IMR-90 (cell line): ENCODE measurements at regions not wholly inside any gene's neighbourhood (a gene's known extent, or its start where the extent isn't known, plus 50 kb on each side); places are given as distances from the start of the nearest gene placed in this dataset.

Experiments used
- ATAC-seq: fragments of 200-7000 bp; cut with Tn5 transposase; 2 replicates; pipeline ENCODE4 v1.9.1; 2020; ENCODE audit warnings: low read depth, mild to moderate bottlenecking, moderate library complexity
- BruUV-seq: library from RNA; stranded (reverse); fragments of 400-500 nt; replicated peaks from 2 replicates; lab custom pipeline; 2021; lab: Mats Ljungman, UMichigan
- CTCF ChIA-PET: fragments of 300-600 bp; formaldehyde crosslinking; extraction: SDS; loops from one replicate; lab custom pipeline; 2021; ENCODE audit warnings: antibody characterized with exemption; lab: Yijun Ruan, JAX
- POLR2A ChIA-PET: fragments of 300-600 bp; sonication (Branson Sonifier 250); formaldehyde crosslinking; loops from one replicate; lab custom pipeline; 2022; ENCODE audit warnings: antibody characterized with exemption; ENCODE audit not compliant: unreplicated experiment; lab: Charles Lee
- DNase-seq: peaks from one replicate; pipeline ENCODE4 v3.0.0; 2013
- H2AFZ ChIP-seq: replicated peaks from 2 replicates; pipeline ENCODE3; 2013; ENCODE audit warnings: low read length, mild to moderate bottlenecking; ENCODE audit not compliant: poor library complexity
- H2AK5ac ChIP-seq: 2 replicates; pipeline ENCODE4 v1.6.1; 2013; ENCODE audit warnings: low read depth, low read length, inconsistent platforms
- H2AK9ac ChIP-seq: replicated peaks from 2 replicates; pipeline ENCODE3; 2013; ENCODE audit warnings: mild to moderate bottlenecking, low read depth, low read length, moderate library complexity; ENCODE audit not compliant: poor library complexity
- H2BK120ac ChIP-seq: 2 replicates; pipeline ENCODE4 v1.6.1; 2013; ENCODE audit warnings: low read depth, low read length, inconsistent platforms
- H2BK15ac ChIP-seq: 3 replicates; pipeline ENCODE4 v1.6.1; 2013; ENCODE audit warnings: low read depth, low read length, inconsistent platforms
- H2BK20ac ChIP-seq: 2 replicates; pipeline ENCODE4 v1.6.1; 2013; ENCODE audit warnings: low read depth, mild to moderate bottlenecking, inconsistent platforms, low read length, moderate library complexity
- H2BK5ac ChIP-seq: 2 replicates; pipeline ENCODE4 v1.6.1; 2013; ENCODE audit warnings: mild to moderate bottlenecking, low read depth, low read length, inconsistent platforms; ENCODE audit not compliant: poor library complexity, severe bottlenecking
- H3K14ac ChIP-seq: replicated peaks from 2 replicates; pipeline ENCODE4 v1.6.1; 2013; ENCODE audit warnings: low read depth, low read length, inconsistent platforms
- H3K18ac ChIP-seq: 2 replicates; pipeline ENCODE4 v1.6.1; 2013; ENCODE audit warnings: low read depth, low read length, control low read depth
- H3K23ac ChIP-seq: 2 replicates; pipeline ENCODE4 v1.6.1; 2013; ENCODE audit warnings: low read depth, low read length, inconsistent platforms
- H3K27ac ChIP-seq: 2 replicates; pipeline ENCODE4 v1.5.1; 2013; ENCODE audit warnings: mild to moderate bottlenecking, control low read depth, low read length; ENCODE audit not compliant: insufficient read depth
- H3K27me3 ChIP-seq: 2 replicates; pipeline ENCODE4 v1.6.1; 2013; ENCODE audit warnings: low read length; ENCODE audit not compliant: control insufficient read depth, insufficient read depth
- H3K36me3 ChIP-seq: 2 replicates; pipeline ENCODE4 v1.6.1; 2013; ENCODE audit warnings: low read length, mixed read lengths; ENCODE audit not compliant: control insufficient read depth, insufficient read depth
- H3K4ac ChIP-seq: 2 replicates; pipeline ENCODE4 v1.6.1; 2013; ENCODE audit warnings: low read depth, low read length, inconsistent platforms
- H3K4me1 ChIP-seq: 2 replicates; pipeline ENCODE4 v1.6.1; 2013; ENCODE audit warnings: low read length, mixed read lengths; ENCODE audit not compliant: control insufficient read depth, insufficient read depth
- H3K4me2 ChIP-seq: 2 replicates; pipeline ENCODE4 v1.6.1; 2013; ENCODE audit warnings: low read depth, mild to moderate bottlenecking, control low read depth, low read length, moderate library complexity
- H3K4me3 ChIP-seq: 2 replicates; pipeline ENCODE4 v1.5.1; 2013; ENCODE audit warnings: low read depth, mild to moderate bottlenecking, control low read depth, low read length, moderate library complexity; ENCODE audit not compliant: insufficient read depth
- H3K56ac ChIP-seq: 2 replicates; pipeline ENCODE4 v1.6.1; 2013; ENCODE audit warnings: low read length, inconsistent platforms; ENCODE audit not compliant: insufficient read depth; ENCODE audit errors: extremely low read depth
- H3K79me1 ChIP-seq, 2 experiments: 2 replicates each; pipeline ENCODE4 v1.6.1; 2013; ENCODE audit warnings: low read length in 2 of 2, inconsistent platforms in 1 of 2, low read depth in 1 of 2
- H3K9ac ChIP-seq: 2 replicates; pipeline ENCODE4 v1.6.1; 2013; ENCODE audit warnings: low read depth, low read length, control low read depth
- H3K9me1 ChIP-seq: 2 replicates; pipeline ENCODE4 v1.6.1; 2013; ENCODE audit warnings: low read length, inconsistent platforms; ENCODE audit not compliant: insufficient read depth
- H3K9me3 ChIP-seq: 2 replicates; pipeline ENCODE4 v1.6.1; 2013; ENCODE audit warnings: low read length; ENCODE audit not compliant: control insufficient read depth, insufficient read depth
- H4K20me1 ChIP-seq: 2 replicates; pipeline ENCODE4 v1.6.1; 2013; ENCODE audit warnings: low read length, inconsistent platforms; ENCODE audit not compliant: insufficient read depth
- H4K5ac ChIP-seq: 2 replicates; pipeline ENCODE4 v1.6.1; 2013; ENCODE audit warnings: mild to moderate bottlenecking, low read depth, low read length, control low read depth
- H4K8ac ChIP-seq, 2 experiments: 2 replicates each; pipeline ENCODE4 v1.6.1; 2013; ENCODE audit warnings: low read depth in 2 of 2, low read length in 2 of 2, control low read depth in 1 of 2, inconsistent platforms in 1 of 2
- H4K91ac ChIP-seq: 2 replicates; pipeline ENCODE4 v1.6.1; 2013; ENCODE audit warnings: low read depth, low read length, inconsistent platforms; ENCODE audit not compliant: insufficient read depth
- BHLHE40 ChIP-seq: fragments of 150-350 bp; IDR thresholded peaks from 2 replicates; pipeline ENCODE4 v1.6.1; 2016; ENCODE audit warnings: mild to moderate bottlenecking, low read depth, low read length
- CEBPB ChIP-seq: IDR thresholded peaks from 2 replicates; pipeline ENCODE4 v1.6.1; 2012; ENCODE audit warnings: low read depth, low read length, improper control_type of control experiment
- ELK1 ChIP-seq: fragments of 150-350 bp; IDR thresholded peaks from 2 replicates; pipeline ENCODE4 v1.6.1; 2016; ENCODE audit warnings: low read depth, mild to moderate bottlenecking, low read length, moderate library complexity, borderline replicate concordance
- FOS ChIP-seq: fragments of 150-350 bp; IDR thresholded peaks from 2 replicates; pipeline ENCODE4 v1.6.1; 2016; ENCODE audit warnings: low read depth, low read length
- MAFK ChIP-seq: IDR thresholded peaks from 2 replicates; pipeline ENCODE4 v1.6.1; 2012; ENCODE audit warnings: low read depth, low read length, improper control_type of control experiment
- RCOR1 ChIP-seq: IDR thresholded peaks from 2 replicates; pipeline ENCODE4 v1.6.1; 2012; ENCODE audit warnings: mild to moderate bottlenecking, low read length, improper control_type of control experiment; ENCODE audit not compliant: insufficient replicate concordance
- WGBS, 2 experiments: methylation state at CpG; one replicate each; pipeline versions ENCODE4 v1.1.5 to v1.1.7; 2013; ENCODE audit warnings: missing lambda C conversion rate in 2 of 2; ENCODE audit not compliant: insufficient read length in 1 of 2; ENCODE audit errors: extremely low coverage in 2 of 2; 5-methylcytosine and 5-hydroxymethylcytosine counted together
- dilution Hi-C: fragments of 300-500 bp; cut with HindIII; formaldehyde crosslinking; loops from one replicate; pipeline ENCODE4 v1.14.3; 2018; ENCODE audit warnings: low sequenced_read_pairs; ENCODE audit not compliant: unreplicated experiment
- in situ Hi-C: fragments of 300-500 bp; cut with MboI; formaldehyde crosslinking; loops from 3 replicates; pipeline ENCODE4 v1.14.3; 2019; ENCODE audit warnings: low sequenced_read_pairs, inconsistent platforms, mixed read lengths
- intact Hi-C: fragments of 100-400 bp; cut with micrococcal nuclease; formaldehyde crosslinking; loops from 2 replicates; pipeline ENCODE4 v1.10.0; 2022

DNA sequence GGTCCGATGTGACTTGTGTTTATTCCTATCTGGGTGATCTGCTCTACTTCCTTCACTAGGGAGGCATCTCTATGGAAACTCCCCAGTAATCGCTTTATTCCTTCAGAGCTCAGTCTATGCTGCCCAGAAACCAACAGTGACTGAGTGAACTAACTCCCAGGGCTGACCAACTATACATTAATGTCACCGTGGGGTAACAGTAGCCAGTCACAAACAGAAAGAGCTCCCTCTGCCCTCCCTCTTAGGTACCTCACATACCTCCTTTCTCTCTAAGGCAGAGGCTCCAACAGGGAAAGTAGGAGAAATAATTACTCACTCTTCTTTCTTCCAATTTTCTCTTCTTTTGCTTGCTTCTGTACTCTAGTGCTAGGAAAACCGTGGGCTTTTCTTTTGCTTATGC is 855.0 kb downstream of the REEP3 start:
- intact Hi-C loops: no loop called here
- no peak overlapping the region for H4K91ac ChIP-seq
- POLR2A ChIA-PET: no interaction called here
- in situ Hi-C loops: no loop called here
- H3K27ac ChIP-seq: no peak overlapping the region
- H3K9me3 ChIP-seq: no peaks in the 10 kb centered on the region
- H4K5ac ChIP-seq: no peak overlapping the region
- H3K4me3 ChIP-seq: no peak overlapping the region
- CTCF ChIA-PET: no interaction called here
- no peaks in the 10 kb centered on the region for H3K9me1 ChIP-seq
- no peaks in the 10 kb centered on the region for H4K20me1 ChIP-seq
- H2AK5ac ChIP-seq: no peak overlapping the region
- H3K4ac ChIP-seq: no peak overlapping the region
- ATAC-seq: no peak
- no TSS peak for BruUV-seq
- H2BK5ac ChIP-seq: no peak overlapping the region
- H2AFZ ChIP-seq: no peak overlapping the region
- H3K27me3 ChIP-seq: no peaks in the 10 kb centered on the region
- H3K9ac ChIP-seq: no peak overlapping the region
- no peak overlapping the region for H3K14ac ChIP-seq
- no peak overlapping the region for H3K18ac ChIP-seq
- no peak overlapping the region for H2BK15ac ChIP-seq
- H2BK120ac ChIP-seq: no peak overlapping the region
- no peak overlapping the region for H3K23ac ChIP-seq
- no peak overlapping the region for H4K8ac ChIP-seq
- H3K79me1 ChIP-seq: no peaks in the 10 kb centered on the region
- no peak overlapping the region for H3K56ac ChIP-seq
- no peaks in the 10 kb centered on the region for H3K36me3 ChIP-seq
- H3K4me1 ChIP-seq: no peaks in the 10 kb centered on the region
- H2BK20ac ChIP-seq: no peak overlapping the region
- H3K4me2 ChIP-seq: no peak overlapping the region
- H2AK9ac ChIP-seq: no peak overlapping the region
- dilution Hi-C loops: no loop called here
- 60% methylated on average over 1 of the region's 4 CpGs; no CpG with 5 or more reads in 1 of the 2 experiments for WGBS, 2 experiments
- TF ChIP-seq FOS (no peak), MAFK (no peak), RCOR1 (no peak), CEBPB (no peak), BHLHE40 (no peak), ELK1 (no peak)
- DNase-seq: no peak
